ENCODE measurements at regions not wholly inside any gene's neighbourhood (a gene's known extent, or its start where the extent isn't known, plus 50 kb on each side); places are given as distances from the start of the nearest gene placed in this dataset.

DNA sequence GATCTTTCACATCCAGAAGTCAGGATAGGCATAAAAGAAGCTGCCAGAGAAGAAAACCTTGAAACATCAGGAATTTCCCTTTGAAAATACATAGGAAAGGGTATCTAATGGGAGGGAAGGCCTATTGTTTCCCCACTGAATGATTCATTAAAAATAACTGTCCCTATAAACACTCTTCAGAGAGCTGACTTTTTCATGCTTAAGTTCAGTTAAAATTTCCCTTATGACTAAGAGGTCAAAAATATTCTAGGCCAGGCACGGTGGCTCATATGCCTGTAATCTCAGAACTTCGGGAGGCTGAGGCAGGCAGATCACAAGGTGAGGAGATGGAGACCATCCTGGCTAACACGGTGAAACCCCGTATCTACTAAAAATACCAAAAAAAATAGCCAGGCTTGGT is 499.5 kb downstream of the ENC1 start:
- peak; percentile 11 to 59 (median 30) for DNase-seq

DNA sequence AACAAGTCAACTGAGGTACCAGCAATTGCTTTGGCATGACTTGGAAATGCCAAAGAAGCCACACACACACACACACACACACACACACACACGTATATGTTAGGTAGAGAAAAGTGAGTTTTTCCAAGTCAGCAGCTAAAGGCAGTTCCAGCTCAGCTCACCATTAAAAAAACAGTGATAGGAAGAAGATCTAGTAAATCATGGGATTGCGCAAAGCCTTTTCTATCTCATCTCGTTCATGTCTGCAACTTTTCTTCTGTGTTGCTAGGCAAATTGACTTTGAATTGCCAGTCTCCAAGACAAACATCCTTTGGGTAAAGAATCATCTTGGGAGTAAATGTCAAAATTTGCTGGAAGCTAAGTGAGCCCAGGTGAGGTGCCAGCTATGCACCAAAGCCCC is 500.1 kb downstream of the ENC1 start:
- DNase-seq: no peak

DNA sequence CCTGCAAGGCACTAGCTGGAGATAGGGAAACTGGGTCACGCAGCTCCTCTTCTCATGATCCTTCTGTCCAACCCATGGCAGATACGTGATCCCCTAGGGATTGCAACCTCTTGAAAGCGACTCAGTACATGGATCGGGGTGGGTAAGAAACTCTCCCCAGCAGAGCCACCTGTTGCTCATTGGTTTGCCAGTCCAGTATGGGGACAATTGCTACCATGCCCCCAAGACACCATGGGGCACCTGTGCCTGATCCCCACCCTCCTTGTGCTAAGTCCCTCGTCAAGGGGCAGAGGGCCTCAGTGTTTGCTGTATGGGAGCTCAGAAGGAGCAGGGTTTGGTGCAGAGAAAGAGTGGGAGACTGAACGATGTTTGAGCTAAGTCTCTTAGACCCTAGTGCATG is 500.9 kb downstream of the ENC1 start:
- no peak for DNase-seq

DNA sequence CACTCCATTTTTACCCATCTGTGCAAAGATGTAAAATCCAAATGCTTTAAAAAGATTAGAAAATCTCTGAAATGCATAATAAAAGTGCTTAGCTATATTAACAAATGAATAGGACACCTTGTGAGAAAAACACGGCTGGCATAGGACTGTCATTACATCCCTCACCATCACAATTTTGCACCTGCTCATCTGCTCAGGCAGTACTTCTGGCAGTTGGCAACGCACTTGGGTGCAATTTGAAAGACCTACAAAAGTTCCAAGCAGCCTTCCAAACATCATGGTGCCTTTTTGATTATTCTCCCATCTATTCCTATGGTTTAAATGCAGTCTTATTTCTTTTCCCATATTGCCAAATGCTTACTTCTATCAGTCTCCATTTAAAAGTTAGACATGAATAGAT is 501.8 kb downstream of the ENC1 start:
- no peak for DNase-seq

DNA sequence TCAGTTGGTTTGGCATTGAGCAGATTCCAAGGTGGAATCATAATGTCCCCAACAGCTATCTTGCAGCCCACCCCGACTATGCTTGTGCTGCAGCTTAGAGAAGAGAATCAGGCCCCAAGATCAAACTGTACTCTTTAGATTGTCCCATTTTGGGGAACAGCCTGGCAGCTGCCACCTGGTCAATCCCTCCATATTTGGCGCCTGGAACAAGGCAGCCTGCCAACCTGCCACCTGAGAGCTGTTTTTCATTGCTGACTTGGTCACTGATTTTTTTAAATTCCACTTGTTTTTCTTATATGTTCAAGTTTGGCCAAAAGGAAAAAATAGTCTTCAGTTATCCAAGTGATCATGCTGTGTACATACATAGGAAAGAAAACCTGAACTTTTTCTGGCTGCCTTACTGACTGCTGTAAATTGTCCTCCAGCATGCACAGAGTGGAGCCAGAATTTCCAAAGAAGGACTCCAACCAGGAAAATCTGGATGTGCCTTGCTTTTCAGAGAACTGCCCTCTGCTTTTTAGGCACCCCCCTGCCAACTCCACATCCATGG is 504.2 kb downstream of the ENC1 start:
- no peak for DNase-seq

DNA sequence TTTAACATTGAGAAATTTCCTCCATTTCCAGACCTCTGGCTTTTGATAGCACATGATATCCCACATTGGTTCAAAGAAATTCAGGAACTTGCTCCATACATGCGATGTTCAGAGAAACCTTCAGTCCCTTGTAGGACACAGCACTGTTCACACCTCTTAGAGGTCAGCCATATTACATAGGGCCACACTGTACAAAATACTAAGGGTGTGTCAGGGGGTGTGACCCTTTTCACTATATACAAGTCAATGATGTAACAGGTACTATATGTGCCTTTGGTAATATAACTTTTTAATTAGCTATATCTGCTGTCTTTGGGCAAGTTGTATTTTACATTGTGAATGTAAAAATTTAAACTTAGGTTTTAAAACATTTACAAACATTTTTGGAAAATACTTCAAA is 505.5 kb downstream of the ENC1 start:
- no peak for DNase-seq

DNA sequence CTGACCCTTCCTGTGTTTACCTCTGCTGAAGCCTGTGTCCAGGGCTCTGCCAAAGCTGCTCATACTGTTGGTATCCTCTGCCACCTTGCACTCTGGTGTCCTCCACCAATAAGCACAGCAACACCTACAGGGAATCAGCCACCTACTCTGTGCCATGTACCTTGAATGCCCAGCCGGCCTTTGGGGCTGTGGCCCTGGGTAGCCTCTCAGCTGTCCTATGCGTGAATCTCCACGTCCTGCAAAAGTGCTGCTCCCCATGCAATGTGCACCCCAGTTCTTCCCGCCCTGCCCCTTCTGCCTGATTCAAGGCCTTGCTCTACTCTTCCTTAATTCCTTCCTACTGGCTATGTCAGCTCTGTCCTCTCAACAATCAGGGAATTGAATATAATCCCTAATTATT is 506.5 kb downstream of the ARHGEF28 start:
- no peak for DNase-seq

DNA sequence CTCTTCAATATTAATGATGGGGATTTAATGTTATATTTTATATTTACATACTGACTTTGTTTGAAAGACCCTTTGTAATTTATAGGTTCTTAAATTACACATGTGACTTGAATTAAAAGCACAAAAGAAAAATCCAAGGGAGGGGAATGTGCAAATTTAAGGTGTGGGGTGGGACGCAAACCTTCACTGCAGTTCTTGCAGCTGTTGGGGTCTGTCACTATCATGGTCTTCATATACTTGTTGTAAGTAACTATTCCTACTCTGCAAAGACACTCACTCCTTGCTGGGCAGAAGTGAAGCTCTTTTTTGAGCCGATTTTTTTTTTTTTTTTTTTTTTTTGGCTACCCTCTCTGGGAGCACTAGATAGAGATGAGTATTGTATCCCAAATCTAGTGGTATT is 505.3 kb downstream of the ARHGEF28 start:
- no peak for DNase-seq

DNA sequence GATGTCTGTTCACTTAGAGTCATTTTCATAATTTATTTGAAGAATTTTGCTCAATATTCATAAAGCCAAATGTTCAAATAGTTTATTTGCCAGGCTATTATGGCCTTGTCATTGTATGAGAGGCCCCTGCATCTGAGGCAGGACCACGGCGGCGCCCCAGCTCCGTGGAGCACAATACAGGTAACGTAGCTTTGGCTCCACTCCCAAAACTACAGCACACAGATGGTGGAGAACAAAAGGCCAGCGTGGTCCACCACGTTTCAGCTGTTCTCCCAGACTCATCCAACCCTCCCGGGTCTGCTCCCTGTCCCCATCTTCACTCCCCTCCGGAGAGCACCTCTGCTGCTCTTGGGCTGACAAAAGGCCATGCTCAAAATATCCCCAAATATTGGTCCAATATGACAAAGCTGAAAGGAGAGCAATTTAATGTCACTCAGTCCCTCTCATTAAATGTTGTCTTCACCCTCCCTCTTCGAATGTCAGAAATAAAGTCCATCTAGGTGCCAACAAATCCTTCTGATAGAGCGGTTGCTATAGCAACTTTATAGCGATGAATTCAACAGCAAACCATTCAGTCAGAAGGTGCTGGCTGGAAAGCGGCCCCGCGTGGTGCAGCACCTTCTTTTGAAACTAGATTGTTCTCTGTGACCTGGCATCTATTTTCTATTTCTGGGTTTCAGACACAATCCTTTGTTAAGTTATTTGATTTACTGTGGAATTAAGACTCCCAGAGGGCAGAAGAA is 504.3 kb downstream of the ARHGEF28 start:
- no peak for DNase-seq

DNA sequence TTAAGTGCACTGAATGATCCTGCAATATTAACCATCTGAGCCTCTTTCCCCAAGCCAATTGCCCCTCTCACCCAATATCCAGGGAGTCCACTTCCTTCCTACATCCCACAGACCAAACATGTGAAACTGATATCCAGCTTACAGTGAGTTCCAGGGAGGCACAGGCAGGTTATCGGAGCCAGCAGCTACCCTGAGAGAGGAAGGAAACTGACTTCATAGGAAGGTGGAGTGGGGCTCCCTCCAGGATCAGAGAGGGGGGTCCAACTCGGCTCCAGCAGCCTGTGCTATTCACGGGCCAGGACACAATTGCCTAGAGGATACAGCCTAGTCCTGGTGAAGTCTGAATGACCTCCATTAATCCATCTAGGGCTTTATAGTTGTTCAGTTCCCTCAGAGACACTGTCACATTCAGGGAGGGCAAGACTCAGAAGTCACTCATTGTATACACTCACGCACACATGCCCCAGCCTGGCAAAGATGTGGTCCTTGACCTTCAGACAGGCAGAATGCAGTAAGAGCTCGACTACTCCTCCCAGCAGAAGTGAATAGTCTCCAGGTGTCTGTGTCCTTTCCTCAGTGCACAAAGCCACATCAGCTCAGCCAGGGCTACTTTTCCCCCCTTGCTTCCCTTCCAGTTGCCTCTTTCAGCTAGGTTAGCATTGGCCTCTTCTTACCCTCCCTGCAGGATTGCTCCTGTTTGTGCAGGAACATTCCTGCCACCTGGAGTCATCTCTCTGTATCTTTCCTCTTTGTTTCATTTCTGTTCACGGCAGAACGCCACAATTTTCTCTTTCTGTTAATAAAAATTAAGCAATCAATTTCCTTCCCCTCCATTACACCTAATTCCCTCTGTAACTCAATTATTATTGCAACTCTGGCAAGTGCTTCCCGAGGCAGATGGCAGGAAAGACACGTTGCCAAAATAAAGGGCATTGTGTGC is 501.7 kb downstream of the ARHGEF28 start:
- DNase-seq: no peak

DNA sequence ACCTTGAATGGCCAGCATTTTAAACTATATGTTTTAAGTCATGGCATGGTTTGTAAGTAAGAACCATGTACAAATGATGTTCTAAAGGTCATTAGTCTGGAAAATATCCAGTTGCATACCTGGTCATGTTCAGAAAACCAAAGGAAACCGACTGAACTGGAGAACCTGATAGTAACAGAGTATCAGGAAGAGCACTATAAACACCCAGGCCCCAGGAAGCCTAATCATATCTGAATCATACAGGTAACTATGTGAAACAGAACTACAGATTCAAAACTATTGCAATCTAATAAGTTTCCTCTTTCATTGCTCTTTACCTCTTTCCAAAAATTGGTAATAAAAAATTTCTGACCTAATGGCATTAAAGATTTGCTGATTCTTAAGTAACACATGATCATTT is 500.3 kb downstream of the ARHGEF28 start:
- no peak for DNase-seq

DNA sequence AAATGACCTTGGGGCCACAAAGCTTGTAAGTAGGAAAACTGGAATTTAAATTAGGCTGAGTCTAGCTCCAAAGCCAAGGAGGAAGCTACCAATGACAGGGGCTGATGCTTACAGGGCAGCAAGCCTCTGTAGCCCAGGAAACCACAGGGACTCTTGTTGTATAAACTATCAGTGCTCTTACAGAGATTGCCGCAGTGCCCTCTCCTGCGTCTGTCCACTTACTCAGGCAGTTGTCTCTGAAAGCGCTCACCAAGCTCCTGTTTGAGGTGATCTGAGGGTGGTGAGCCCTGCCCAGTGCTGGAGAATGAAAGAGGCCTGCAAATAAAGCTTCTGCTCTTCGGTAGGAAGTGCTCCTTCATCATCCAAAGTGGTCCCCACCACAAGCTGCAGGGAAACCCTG is 498.8 kb downstream of the ARHGEF28 start:
- DNase-seq: no peak

DNA sequence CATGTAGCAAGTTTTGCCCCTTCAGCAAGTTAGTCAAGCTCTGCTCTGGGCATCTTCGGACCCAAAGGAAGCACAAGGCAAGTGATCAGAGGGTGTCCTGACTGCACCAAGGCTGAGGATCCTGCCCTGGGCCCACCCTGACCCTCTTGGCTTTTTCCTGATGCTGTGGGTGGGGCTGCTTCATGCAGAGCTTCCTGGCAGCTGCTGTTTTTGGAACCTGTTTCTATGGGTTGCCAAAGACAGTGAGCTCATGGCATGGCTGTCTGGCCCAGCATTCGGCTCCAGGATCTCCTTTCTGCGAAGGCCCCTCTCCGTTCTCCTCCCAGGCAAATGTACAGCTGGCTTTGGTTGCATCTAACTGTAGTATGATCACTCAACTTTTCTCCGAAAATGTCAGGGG is 497.9 kb downstream of the ARHGEF28 start:
- DNase-seq: no peak

DNA sequence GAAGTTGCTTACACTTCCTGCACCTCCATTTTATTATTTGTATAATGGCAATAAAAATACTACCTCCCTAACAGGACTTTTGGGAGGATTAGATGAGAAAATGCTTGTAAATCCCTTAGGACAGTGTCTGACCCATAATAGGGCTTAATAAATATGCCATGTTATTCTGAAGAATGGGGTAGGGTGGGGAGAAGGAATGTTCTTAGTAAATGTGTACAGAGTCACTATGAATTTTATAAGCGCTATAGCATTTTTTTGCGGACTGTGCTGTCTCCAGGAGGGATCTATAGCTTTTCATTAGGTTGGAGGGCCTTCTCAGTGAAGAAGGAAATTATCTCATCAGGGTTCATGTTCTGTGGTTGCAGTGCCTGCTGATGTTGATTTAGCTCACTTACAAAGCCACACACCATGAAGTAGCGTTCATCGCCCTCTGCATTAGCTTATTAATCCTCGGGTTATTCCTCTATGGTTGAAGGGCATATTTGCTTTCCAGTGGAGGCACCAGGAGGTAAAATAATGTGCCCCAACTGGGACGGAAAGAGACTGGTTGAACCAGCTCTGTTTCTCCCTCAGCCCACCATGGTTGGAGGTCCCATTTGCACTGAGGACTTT is 497.1 kb downstream of the ARHGEF28 start:
- no peak for DNase-seq

DNA sequence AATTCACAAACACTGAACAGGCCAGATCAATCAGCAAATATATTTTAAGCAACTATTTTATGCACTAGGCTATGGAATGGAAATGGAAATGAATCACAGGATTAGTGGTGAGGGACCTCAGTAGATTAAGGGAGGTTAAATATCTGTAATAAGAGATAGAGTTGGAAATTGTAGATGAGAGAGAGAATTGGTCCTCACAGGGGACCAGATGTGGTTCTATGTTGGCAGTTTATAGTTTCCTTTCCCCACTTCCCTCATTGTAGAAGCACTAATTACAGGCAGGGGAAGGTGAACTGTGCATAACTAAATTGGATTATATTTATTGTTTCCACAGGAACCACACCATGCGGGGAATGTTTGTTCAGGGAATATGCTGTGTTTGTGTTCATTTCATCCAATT is 496.2 kb downstream of the ARHGEF28 start:
- no peak for DNase-seq

DNA sequence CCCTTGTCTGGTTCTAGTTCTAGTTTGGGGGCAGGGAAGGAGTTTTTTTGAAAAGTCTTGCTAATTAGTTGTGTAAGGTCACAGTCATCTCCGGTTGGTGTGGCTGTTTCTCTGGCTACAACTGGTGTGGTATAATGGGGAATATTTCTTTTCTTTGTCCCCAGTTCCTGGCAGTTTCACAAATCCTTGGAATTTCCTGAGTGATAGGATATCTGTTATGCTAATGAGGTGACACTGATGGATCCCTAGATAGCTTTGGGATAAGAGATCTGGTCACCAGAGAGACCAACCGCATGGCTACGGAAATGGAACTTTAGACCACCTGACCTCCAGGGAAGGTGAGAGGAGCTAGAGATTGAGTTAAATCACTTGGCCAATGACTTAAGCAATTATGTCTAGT is 494.6 kb downstream of the ARHGEF28 start:
- DNase-seq: no peak

DNA sequence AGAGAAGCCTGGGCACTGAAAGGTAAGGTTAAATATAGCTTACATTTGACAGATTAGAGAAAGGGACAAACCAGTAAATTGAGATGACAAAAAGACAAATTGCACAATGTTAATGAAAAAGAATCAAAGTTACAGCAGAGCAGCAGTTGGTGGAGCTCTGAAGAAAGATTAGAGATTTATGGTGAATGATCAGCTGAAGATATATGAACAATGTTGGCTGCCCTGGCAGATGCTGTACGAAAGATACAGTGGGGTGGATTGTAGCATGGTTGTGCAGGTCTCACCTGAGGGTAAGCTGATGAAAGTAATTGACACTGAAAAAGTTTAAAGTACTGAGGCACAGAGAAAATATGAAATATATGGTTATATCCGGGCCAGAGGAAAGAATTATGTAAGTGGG is 492.1 kb downstream of the ARHGEF28 start:
- DNase-seq: no peak

DNA sequence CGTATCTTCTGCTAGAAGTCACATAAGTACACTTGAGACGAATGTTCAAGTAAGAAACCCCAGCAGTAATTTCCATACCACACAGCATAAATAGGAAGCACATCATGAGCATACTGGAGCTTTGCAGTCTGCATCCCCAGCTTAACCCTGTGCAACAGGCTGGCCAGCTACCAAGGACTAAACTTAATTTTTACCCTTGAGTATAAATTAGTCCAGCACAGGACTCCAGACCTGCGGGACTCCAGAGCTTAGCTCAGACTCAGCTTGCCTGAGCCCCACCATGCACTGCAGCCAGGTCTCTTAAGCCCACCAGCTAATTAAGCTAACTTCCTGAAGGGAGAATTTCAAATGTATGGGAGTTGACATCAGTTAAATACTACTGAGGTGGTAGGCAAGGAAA is 491.0 kb downstream of the ARHGEF28 start:
- DNase-seq: no peak

DNA sequence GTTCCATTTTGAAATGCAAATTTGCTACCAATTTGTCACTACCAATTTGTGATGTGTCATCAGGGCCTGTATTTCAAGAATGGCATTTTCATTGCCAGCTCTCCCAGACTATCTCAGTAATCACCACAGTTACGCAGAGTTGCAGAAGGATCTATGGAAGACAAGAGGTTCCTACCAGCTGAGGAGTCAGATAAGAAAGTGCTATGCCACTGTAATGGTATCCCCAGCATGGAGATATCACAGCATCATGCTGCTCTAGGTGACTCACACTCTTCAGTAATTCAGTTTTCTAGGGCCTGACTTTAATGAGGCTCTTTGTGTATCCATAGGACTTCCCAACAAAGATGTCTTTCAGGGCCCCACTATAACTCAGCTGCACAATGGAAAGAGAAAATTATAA is 490.3 kb downstream of the ARHGEF28 start:
- DNase-seq: no peak

DNA sequence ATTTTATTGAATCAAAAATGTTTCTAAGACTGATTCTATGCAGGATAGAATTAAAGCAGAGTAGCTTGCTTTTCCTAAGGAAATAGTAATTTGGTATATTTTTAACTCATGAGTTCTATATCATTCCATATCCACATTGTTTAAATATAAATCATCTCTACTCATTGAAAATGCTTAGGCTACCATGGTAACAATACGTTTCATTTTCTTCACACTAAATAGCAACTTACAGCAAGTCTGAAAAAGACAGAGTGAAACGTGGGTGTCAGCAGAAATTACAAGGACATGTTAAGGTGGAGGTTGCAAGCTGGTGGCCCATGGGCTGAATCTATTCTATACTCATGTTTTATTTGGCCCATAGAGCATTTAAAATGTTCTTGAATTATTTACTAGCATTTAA is 487.9 kb downstream of the ARHGEF28 start:
- DNase-seq: no peak

DNA sequence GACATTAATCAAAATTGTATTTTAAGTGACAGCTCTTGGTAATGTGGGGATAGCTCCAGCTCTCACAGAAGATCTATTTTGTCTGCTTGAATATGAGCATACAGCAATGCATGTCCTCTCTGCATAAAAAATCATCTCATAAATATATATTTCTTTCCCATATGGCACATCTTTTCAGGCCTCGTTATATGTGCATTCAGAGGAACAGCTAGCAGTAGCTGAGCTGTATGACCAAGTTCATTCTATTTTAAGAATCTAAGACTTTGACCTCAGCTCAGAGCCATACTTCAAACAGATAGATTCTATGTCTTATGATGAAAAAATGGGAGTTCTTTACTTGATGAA is 487.2 kb downstream of the ARHGEF28 start:
- DNase-seq: no peak

DNA sequence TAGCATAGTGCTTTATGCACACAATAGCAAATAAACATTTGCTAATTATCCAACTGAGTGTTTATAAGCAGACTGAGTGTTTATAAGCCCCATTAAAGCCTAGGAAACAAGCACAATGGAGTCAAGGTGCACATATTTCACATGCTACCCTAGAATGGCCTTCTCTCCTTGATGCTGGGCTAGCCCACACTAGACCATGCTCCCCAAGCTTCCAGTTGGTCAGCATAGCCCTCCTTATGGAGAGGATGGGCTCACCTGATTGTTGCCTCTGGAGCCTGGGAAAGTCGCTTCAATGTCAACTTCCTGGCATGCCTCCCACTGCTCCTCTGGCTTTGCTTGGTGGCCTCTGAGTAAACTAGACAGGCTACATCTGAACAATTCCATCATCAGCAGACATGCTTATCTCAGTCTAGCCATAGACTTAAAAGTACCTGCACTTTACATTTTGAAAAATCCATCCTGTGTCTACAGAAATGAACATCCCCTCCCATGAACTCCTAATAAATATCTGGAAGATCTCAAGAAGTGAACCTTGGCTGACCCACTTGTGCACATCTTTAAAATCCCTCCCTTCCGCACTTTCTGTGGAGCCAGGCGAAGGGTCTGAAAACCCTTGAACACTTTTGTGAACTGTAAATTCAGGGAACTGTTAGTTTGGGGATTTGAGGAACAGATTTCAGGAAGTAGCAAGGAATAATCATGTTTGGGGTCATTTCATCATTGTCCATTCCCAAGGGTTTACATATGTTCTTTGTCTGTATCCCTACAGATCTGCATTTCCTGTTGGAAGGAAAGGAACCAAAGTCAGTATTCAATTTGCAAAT is 486.6 kb downstream of the ARHGEF28 start:
- no peak for DNase-seq

DNA sequence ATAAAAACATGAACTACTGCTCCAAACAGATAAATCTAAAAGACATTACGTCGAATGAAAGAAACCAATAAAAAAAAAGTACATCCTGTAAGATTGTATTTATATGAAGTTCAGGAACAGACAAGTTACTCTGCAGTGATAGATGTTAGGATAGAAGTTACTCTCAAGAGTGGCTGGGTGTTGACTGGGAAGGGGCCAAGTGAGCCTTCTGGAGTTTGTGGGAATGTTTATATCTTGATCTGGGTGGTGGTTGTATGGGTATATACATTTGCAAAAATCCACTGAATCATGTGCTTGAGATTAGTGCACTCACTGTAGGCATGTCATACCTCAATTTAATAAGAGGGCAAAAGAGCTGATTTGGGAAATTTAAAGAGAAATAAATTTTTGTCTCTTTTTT is 485.8 kb downstream of the ARHGEF28 start:
- DNase-seq: no peak
